Lung (tissue), 11 donors: ENCODE measurements at regions not wholly inside any gene's neighbourhood (a gene's known extent, or its start where the extent isn't known, plus 50 kb on each side); places are given as distances from the start of the nearest gene placed in this dataset.

ENCODE experiments used
- ATAC-seq: fragments of 200-7000 bp; cut with Tn5 transposase; one replicate; pipeline ENCODE4 v1.9.1; 2020; ENCODE audit warnings: moderate number of reproducible peaks; ENCODE audit not compliant: insufficient read depth, low FRiP score
- DNase-seq, 3 donors: peaks; one replicate each; pipeline ENCODE4 v3.0.0-alpha.2; 2013 to 2017
- H3K27ac ChIP-seq, 2 donors: one replicate each; pipeline ENCODE4 v1.5.1; 2013; ENCODE audit warnings: mild to moderate bottlenecking in 2 of 2, moderate library complexity in 2 of 2, control low read depth in 1 of 2, inconsistent platforms in 1 of 2, low read depth in 1 of 2, low read length in 1 of 2
- H3K27me3 ChIP-seq, 3 donors: one replicate each; pipeline ENCODE4 v1.5.1; 2013; ENCODE audit warnings: low read length in 2 of 3; ENCODE audit not compliant: control insufficient read depth in 3 of 3, insufficient read depth in 3 of 3
- H3K36me3 ChIP-seq, 4 donors: one replicate each; pipeline ENCODE4 v1.5.1; 2013; ENCODE audit warnings: low read length in 4 of 4, mild to moderate bottlenecking in 1 of 4, moderate library complexity in 1 of 4; ENCODE audit not compliant: control insufficient read depth in 4 of 4, insufficient read depth in 4 of 4
- H3K4me1 ChIP-seq, 5 donors: one replicate each; pipeline ENCODE4 v1.5.1; 2013; ENCODE audit warnings: low read length in 5 of 5, mild to moderate bottlenecking in 2 of 5, moderate library complexity in 1 of 5; ENCODE audit not compliant: control insufficient read depth in 5 of 5, insufficient read depth in 5 of 5
- H3K4me3 ChIP-seq: one replicate; pipeline ENCODE4 v1.5.1; 2013; ENCODE audit warnings: mild to moderate bottlenecking, control low read depth, moderate library complexity
- H3K9ac ChIP-seq, 2 donors: one replicate each; pipeline ENCODE4 v1.5.1; 2013; ENCODE audit warnings: low read length in 2 of 2, control low read depth in 1 of 2; ENCODE audit not compliant: insufficient read depth in 1 of 2
- H3K9me3 ChIP-seq, 4 donors: one replicate each; pipeline ENCODE4 v1.5.1; 2013; ENCODE audit warnings: low read length in 3 of 4, mild to moderate bottlenecking in 1 of 4, moderate library complexity in 1 of 4; ENCODE audit not compliant: control insufficient read depth in 4 of 4, insufficient read depth in 3 of 4
- WGBS, 2 donors: extraction: QIAGEN DNeasy Blood & Tissue Kit; methylation state at CpG; one replicate each; pipeline ENCODE4 v1.1.7; 2013; 5-methylcytosine and 5-hydroxymethylcytosine counted together
- TF ChIP-seq, protein P1 (sequence below): IDR thresholded peaks from 2 replicates; pipeline ENCODE4 v1.5.1; 2012; ENCODE audit warnings: mild to moderate bottlenecking; ENCODE audit errors: control extremely low read depth, extremely low read depth
- donor health status: control.
- donor health status: control.
- donor health status: Bipolar disorder and iron deficiency.
- donor health status: healthy.
- donor health status: DM: yes; HTN: yes; CAD: no.

DNA sequence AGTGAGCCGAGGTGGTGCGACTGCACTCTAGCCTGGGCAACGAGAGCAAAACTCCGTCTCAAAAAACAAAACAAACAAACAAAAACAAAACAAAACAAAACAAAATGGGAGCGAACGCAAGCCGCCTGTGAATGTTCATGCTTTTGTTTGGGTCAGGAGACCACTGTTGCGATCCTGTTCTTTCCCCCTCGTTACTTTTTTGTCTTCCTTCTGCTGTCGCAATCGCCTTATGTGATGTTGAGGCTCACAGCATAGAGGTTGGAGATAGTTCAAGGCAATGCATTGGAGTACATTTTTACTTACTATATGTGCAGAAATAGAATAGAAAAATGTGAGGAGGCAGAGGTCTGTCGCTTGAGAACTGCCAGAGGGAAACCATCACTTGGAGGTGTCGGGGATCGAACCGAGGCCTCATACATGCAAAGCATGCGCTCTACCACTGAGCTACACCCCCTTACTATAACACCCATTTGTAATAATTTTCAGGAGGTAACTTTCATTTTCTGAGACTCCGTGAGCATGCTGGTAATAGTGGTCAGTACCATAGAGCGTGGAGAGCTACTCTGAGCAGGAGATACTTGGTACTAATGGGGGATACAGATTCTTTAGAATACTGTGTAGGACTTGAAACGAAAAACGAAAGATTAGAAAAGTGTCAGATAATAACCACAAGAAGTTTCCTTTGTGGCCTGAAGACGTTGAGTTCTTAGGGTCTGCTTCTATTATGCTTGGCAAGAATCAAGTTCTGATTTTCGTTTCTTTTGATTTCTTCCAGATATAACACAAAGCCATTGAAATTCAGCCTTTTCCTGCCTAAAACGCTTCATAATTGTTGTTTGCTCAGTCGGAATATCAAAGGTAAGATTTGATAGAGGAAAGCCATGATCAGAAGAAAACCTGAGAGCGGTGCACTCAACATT, 121.1 kb downstream of the TRIM27 start:
- H3K4me3 ChIP-seq = no peak overlapping the region
- DNase-seq (no peak), ATAC-seq (no peak)
- H3K27me3 ChIP-seq = peaks cover 7 to 73% (median 67%) of the 10 kb centered on the region in 3 donors
- no peak overlapping the region for H3K27ac ChIP-seq
- TF ChIP-seq, protein P1, sequence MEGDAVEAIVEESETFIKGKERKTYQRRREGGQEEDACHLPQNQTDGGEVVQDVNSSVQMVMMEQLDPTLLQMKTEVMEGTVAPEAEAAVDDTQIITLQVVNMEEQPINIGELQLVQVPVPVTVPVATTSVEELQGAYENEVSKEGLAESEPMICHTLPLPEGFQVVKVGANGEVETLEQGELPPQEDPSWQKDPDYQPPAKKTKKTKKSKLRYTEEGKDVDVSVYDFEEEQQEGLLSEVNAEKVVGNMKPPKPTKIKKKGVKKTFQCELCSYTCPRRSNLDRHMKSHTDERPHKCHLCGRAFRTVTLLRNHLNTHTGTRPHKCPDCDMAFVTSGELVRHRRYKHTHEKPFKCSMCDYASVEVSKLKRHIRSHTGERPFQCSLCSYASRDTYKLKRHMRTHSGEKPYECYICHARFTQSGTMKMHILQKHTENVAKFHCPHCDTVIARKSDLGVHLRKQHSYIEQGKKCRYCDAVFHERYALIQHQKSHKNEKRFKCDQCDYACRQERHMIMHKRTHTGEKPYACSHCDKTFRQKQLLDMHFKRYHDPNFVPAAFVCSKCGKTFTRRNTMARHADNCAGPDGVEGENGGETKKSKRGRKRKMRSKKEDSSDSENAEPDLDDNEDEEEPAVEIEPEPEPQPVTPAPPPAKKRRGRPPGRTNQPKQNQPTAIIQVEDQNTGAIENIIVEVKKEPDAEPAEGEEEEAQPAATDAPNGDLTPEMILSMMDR = no peak
- no peaks in the 10 kb centered on the region for H3K4me1 ChIP-seq
- no peaks in the 10 kb centered on the region for H3K36me3 ChIP-seq
- H3K9me3 ChIP-seq = peaks cover 0 to 5% (median 0%) of the 10 kb centered on the region in 4 donors
- 30 to 35% methylated on average over 25 of the region's 25 CpGs for WGBS, 2 donors
- no peak overlapping the region for H3K9ac ChIP-seq

DNA sequence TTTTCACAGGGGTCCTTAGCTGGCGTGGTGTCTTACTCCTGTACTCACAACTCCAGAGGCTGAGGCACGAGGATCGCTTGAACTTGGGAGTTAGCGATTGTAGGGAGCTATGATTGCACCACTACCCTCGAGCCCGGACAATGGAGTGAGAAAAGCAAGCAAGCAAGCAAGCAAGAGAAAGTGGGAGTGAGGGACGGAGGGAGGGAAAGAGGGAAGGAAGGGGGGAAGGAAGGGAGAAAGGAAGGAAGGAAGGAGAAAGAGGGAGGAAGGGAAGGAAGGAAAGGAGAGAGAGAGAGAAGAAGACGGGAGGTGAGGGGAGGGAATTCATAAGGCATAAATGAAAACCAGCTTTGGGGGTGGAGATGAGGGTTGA, 120.5 kb downstream of the TRIM27 start:
- no peak overlapping the region for H3K9ac ChIP-seq
- peaks cover 7 to 75% (median 67%) of the 10 kb centered on the region in 3 donors for H3K27me3 ChIP-seq
- ATAC-seq (no peak), DNase-seq (no peak)
- H3K4me3 ChIP-seq = no peak overlapping the region
- no peak overlapping the region for H3K27ac ChIP-seq
- no peaks in the 10 kb centered on the region for H3K4me1 ChIP-seq
- H3K9me3 ChIP-seq = peaks cover 0 to 5% (median 0%) of the 10 kb centered on the region in 4 donors
- 3 to 8% methylated on average over 8 of the region's 8 CpGs for WGBS, 2 donors
- no peaks in the 10 kb centered on the region for H3K36me3 ChIP-seq
- TF ChIP-seq, protein P1 = no peak

DNA sequence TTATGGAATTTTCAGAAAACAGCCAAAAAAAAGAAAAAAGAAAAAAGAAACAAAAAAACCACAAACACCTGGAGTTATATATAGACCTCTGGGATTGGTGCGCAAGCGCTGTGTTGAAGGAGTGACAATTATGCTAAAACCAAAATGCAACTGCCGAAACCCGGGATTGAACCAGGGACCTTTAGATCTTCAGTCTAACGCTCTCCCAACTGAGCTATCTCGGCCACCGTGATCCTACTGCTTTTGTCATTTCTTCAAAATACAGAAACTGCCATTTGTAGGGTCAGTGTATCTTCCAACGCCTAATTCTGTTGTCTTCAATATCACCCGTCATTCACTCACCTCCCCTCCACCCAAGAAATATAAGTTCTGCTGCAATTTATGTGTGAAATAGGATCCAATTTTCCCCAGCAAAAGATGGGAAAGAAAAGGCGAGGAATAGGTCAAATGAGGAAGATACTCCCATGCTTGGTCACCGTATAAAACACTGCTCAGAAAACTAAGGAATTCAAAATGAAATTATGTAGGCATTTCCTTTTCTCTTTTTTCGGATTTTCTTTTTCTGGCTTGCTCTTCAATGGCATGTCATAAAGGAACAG, 116.0 kb downstream of the TRIM27 start:
- TF ChIP-seq, protein P1 = no peak
- Histone ChIP-seq H3K9me3 (peaks cover 0 to 13% (median 0%) of the 10 kb centered on the region in 4 donors), H3K4me3 (no peak overlapping the region), H3K27me3 (peaks cover 12 to 95% (median 93%) of the 10 kb centered on the region in 3 donors), H3K36me3 (no peaks in the 10 kb centered on the region), H3K9ac (no peak overlapping the region), H3K4me1 (peaks cover 0 to 3% (median 0%) of the 10 kb centered on the region in 5 donors), H3K27ac (no peak overlapping the region)
- WGBS, 2 donors = 5 to 8% methylated on average over 12 of the region's 12 CpGs
- peak; percentile 57 to 71 (median 57) for DNase-seq
- no peak for ATAC-seq
